HepG2 (cell line): ENCODE measurements at regions not wholly inside any gene's neighbourhood (a gene's known extent, or its start where the extent isn't known, plus 50 kb on each side); places are given as distances from the start of the nearest gene placed in this dataset.

Source experiments
- CBX2 ChIP-seq, 2 experiments: fragments of 200-600 bp in 1 of 2; sonication (generic); formaldehyde crosslinking in 1 of 2; IDR thresholded peaks; 2 replicates each; pipeline versions ENCODE4 v1.7.0 to v1.8.1; 2018 to 2022; ENCODE audit warnings: low read depth in 2 of 2, low read length in 1 of 2, mild to moderate bottlenecking in 1 of 2, missing genetic modification reagents in 1 of 2
- KDM1A ChIP-seq: IDR thresholded peaks from 2 replicates; pipeline ENCODE4 v1.6.1; 2016; ENCODE audit warnings: missing compliant biosample characterization
- NFRKB ChIP-seq: fragments of 450-650 bp; IDR thresholded peaks from 2 replicates; pipeline ENCODE4 v1.6.1; 2017
- SALL2 ChIP-seq: sonication (generic); formaldehyde crosslinking; IDR thresholded peaks from 2 replicates; pipeline ENCODE4 v1.8.1; 2023; ENCODE audit warnings: mild to moderate bottlenecking, missing genetic modification reagents, inconsistent platforms
- SIN3B ChIP-seq: fragments of 150-350 bp; IDR thresholded peaks from 2 replicates; pipeline ENCODE4 v1.6.1; 2014; ENCODE audit warnings: low read length
- TERF1 ChIP-seq: sonication (generic); formaldehyde crosslinking; IDR thresholded peaks from 2 replicates; pipeline ENCODE4 v1.8.0; 2022; ENCODE audit warnings: mild to moderate bottlenecking, missing genetic modification reagents, moderate library complexity
- ZBTB33 ChIP-seq: sonication (generic); formaldehyde crosslinking; IDR thresholded peaks from 2 replicates; pipeline ENCODE4 v1.4.0; 2020; ENCODE audit warnings: missing genetic modification reagents
- ZBTB43 ChIP-seq: sonication (generic); formaldehyde crosslinking; conservative IDR thresholded peaks from 2 replicates; pipeline ENCODE4 v1.4.0; 2020; ENCODE audit warnings: missing genetic modification reagents
- ZKSCAN8 ChIP-seq: IDR thresholded peaks from 2 replicates; pipeline ENCODE4 v1.6.1; 2016; ENCODE audit warnings: borderline replicate concordance, missing genetic modification reagents, missing compliant biosample characterization
- ZNF749 ChIP-seq: sonication (generic); formaldehyde crosslinking; IDR thresholded peaks from 2 replicates; pipeline ENCODE4 v1.8.0; 2022; ENCODE audit warnings: mild to moderate bottlenecking, missing genetic modification reagents, moderate library complexity, borderline replicate concordance

DNA sequence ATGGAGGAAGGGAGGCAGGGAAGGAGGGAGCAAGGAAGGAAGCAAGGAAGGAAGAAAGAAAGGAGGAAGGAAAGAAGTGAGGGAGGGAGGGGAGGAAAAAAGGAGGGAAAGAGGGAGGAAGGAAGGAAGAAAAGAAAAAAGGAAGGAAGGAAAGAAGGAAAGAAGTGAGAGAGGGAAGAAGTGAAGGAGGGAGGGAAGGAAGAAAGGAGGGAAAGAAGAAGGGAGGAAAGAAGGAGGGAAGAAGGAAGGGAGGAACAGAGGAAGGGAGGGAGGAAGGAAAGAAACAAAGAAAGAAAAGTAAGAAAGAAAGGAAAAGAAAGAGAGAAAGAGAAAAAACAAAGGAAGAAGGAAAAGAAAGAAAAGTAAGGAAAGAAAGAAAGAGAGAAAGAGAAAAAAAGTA is 183.0 kb upstream of the SLC24A5 start:
- no peak for TF ChIP-seq KDM1A (CRISPR knock-in tag)
- no peak for TF ChIP-seq NFRKB
- no peak for TF ChIP-seq CBX2 (IDR thresholded peaks at IDR 0.05; ENCODE audit: low read depth, low read length)
- TF ChIP-seq CBX2 (CRISPR knock-in tag; IDR thresholded peaks at IDR 0.05; ENCODE audit: low read depth), result no peak
- no peak for TF ChIP-seq ZBTB43 (CRISPR knock-in tag)
- TF ChIP-seq SALL2, result no peak
- no peak for TF ChIP-seq ZNF749
- no peak for TF ChIP-seq SIN3B
- no peak for TF ChIP-seq TERF1 (CRISPR knock-in tag)
- TF ChIP-seq ZKSCAN8, result no peak
- TF ChIP-seq ZBTB33 (CRISPR knock-in tag), result no peak
